ENCODE measurements at regions not wholly inside any gene's neighbourhood (a gene's known extent, or its start where the extent isn't known, plus 50 kb on each side); places are given as distances from the start of the nearest gene placed in this dataset.

DNA sequence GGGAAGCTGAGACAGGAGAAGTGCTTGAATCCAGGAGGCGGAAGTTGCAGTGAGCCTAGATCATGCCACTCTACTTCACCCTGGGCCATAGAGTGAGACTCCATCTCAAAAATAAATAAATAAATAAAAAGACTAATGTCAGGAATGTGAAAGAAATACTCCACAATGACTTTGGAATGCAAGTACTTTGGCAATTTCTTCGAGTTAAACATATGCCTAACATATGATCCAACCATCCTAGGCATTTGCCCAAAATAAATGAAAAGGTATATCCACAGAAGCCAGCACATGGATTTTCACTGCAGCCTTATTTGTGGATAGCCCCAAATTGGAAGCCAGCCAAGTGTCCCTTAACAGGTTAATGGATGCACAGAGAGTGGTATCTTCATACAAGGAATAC lies 357.9 kb upstream of the TMEM132C start:
- no peak for DNase-seq

DNA sequence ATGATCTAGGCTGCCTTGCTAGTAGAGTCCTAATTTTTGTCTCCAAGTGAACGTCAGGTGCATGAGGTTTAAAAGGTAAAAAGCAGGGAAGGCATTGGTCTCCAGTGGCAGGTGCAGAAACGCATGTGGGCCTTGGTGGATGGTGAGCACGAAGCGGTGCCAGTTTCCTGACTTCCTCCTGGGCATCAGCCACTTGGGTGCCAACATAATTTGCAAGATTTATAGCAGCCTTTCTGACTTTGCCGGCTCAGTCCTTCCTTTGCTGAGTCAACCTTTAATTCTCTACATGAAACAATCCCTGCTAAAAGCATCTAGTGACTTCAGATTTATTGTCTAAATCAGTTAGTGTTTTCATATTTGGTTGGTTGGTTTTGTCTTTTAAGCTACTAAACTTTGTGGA lies 355.7 kb upstream of the TMEM132C start:
- DNase-seq, result no peak

DNA sequence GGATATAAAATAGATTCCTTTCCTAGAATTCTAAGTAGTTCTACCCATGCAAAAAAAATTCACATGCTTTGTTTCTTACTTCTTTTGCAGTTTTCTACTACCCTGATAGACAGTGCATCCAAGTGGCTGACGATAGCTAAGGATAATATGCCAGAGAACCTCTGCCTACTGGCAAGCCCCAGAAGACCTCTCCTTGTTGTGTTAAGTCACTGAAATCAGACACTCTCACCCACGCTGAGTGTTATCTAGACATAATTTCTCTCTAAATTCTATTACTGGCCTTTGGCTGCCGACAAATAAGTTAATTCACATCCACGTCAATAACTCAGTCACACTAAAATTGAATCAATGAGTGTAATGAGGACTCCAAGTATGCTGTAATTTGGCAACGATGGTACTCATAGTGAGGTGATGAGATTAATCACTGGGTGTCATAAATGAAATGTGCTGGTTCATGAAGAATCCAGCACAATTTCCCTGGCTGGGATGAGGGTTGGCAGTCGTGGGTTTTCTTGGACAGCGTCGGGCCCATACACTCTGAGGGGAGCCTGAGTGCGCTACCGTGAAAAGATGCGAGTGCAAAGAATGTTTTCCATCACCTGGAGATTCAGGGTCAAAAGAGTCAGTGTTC lies 354.8 kb upstream of the TMEM132C start:
- DNase-seq, result no peak

DNA sequence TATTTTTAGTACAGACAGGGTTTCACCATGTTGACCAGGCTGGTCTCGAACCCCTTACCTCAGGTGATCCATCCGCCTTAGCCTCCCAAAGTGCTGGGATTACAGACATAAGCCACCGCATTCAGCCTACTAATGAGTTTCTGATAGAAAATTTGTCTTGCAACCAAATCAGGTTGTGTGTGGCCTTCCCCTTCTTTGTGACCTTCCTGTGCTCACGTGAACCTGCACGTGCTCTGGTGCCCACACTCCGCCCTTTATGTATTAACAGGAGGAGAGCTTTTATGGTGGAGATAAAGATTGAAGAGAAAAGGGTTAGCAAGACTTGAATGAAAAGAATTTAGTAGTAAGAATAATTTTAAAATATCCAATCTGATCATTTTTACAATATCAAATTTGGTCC lies 343.5 kb upstream of the TMEM132C start:
- no peak for DNase-seq

DNA sequence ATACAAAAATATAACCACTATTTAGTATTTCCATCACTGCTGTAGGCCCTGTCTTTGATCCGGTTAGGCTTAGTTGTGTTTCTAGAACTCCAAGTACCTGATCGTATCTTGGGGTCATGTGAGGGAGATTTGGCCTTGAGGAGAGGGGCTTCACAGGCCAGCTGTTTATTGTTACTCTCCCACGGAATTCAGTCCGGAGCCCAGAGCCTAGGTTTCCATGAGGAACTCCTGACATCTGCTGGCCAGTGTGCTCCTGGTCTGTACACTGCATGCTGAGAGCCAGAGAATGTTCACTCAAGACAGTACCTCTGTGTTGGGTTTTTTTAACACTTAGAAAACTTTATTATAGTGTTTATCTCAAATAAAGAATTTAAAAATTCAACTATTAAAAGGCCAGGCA lies 341.0 kb upstream of the TMEM132C start:
- no peak for DNase-seq

DNA sequence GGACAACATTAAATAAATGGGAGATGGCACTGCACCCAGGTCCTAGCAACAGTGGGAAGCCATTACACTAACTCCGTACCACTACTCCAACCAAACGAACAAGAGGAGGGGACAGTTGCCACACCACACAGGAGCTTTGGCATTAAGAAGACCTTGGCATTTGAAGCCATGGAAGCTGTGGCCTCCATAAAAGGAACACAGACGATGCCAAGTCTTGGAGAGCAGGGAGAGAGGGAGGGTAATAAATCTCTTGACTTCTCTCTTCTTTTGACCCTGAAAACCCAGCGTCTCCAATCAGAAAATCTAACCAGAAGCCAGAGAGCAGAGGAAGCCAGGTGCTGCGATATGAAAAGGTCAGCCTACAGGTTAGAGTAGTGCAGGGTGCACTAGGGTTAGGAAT lies 338.8 kb upstream of the TMEM132C start:
- no peak for DNase-seq

DNA sequence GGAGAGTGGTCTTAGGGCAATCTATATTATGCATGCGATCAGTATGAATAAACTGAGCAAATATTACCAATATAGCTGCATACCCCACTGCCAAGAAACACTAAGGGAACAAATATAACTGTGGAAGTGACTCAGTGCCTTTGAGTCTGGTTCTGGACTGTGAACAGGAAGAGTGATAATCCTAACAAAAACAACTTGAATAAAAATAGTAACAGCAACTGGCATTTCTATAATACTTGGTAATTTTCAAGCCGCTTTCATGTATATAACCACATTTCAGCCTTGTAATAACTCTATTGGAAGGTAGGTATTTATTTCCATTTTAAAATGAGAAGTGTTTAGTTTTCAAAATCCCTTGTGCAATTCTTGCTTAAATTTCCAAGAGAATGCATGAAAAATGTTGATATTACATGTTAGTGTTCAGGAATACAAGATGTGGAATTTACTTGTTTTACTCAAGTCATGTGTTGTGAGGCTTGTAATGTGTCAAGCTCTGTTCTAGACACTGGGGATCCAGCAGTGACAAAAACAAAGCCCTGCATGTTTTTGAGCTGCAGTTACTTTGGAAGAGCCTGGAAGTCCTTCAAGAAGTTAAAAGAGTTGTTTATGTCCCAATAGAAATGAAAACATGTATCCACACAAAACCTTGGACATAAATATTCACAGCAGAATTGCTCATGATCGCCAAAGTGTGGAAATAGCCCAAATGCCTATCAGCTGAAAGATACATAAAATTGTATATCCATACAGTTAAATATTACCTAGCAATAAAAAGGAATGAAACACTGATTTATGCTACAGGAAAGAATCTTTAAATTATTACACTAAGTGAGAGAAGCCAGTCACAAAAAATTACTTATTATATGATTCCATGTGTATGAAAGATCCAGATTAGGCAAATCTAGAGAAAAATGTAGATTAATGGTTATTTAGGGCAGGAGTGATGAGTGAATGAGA lies 338.1 kb upstream of the TMEM132C start:
- DNase-seq, result no peak

DNA sequence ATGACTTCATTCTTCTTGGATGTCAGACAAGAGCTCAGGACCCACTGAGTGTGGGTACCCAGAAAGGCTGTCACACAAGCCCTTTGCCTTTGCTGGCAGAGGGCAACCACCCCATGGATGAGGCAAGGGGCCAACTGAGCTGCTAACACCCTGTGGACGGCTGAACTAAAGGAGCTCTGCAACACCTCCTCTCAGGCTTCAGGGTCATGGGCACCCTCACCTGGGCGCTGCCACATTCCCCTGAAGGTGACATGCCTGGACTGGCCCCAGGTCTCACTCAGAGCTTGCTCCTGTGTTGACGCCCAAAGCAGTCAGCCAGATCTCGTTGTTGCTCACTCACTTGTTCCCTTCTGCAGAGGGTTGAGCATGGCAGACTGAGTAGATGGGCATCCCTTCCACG lies 336.8 kb upstream of the TMEM132C start:
- DNase-seq, result no peak

DNA sequence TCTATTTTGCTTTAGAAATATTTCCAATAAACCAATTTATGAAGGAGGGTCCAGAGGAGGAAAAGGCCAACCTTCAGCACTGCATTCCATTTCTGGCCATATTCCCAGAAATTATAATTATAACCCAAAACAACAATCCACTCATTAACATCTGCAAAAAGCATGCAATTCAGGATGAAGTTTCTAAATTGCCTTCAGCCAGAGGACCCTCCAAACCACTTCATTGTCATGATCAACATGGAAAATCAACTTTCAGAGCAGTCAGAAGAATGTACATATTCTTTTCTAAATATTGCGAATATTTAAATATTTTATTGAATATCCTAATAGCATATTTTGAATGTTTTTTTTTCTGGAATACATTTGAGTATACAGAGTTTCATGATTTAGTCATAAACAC lies 332.6 kb upstream of the TMEM132C start:
- DNase-seq, result no peak

DNA sequence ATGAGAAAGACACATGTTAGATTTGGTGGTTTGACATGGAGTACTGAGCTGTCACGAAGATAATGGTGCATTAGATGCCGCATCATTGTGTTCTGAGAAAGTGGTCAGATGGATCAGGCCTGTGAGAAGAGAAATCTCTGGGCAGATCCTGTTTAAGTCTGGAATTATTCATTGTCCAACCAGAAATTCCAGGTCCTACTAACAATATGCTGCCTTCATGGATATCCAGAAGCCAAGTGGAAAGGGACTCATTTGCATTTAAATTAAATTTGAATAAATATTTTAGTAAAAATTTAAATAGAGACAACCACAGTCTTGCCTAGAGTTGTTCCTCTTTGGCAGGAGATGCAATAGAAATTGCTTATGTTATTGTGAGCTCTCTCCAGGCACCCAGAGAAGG lies 330.5 kb upstream of the TMEM132C start:
- DNase-seq, result no peak

DNA sequence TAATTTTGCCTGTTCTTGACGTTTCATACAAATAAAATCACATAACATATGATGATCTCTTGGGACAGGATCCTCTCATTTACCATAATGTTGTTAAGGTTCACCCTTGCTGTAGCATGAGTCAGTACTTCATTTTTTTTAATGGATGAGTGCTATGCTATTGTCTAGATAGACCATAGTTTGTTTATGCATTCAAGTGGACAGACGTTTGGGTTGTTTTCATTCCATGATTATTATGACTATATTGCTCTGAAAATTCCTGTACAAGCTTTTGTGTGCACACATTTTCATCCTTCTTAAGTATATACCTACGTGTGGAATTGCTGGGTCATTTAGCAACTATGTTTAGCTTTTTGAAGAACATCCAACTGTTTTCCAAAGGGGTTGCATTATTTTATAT lies 325.6 kb upstream of the TMEM132C start:
- no peak for DNase-seq

DNA sequence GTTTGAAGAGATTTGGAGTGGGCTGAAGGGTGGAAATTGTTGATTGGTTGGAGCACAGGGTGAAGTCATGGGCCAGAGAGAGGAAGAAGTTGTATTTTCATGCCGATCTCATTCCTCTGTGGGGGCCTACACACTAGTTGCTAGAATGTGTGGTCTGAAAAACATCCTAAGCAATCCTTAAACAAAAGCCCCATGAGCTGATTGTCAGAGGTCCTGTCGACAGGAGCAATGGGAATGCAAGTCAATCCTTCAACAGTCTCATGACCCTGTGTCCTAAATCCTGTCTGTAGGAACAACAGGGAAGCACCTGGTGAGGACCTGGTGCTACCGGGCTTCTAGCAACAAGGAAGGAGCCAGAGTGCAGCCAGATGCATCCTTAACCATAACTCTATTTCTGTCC lies 324.0 kb upstream of the TMEM132C start:
- no peak for DNase-seq

DNA sequence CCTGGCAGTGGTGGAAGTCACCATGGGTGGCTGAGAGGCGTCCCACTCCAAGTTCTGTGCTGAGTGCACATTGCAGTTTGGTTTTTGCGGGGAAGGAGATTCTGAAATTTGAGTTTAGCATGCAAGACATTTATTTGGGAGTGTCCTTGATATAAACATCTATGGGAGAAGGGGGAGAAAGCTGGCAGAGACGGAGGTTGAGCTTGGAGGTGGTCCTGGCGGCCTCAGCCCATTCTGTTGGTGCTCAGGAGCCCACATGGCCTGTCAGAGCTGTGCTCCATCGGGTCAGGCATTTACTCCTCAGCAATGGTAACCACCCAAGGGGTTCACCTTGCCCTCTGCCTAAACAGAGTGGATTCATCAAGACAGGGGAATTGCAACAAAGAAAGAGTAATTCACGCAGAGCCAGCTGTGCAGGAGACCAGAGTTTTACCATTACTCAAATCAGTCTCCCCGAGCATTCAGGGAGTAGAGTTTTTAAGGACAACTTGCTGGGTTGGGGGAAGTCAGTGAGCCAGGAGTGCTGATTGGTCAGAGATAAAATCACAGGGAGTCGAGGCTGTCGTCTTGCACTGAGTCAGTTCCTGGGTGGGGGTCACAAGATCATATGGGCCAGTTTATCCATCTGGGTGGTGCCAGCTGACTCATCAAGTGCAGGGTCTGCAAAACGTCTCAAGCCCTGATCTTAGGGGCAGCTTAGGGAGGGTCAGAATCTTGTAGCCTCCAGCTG lies 323.3 kb upstream of the TMEM132C start:
- DNase-seq, result no peak

DNA sequence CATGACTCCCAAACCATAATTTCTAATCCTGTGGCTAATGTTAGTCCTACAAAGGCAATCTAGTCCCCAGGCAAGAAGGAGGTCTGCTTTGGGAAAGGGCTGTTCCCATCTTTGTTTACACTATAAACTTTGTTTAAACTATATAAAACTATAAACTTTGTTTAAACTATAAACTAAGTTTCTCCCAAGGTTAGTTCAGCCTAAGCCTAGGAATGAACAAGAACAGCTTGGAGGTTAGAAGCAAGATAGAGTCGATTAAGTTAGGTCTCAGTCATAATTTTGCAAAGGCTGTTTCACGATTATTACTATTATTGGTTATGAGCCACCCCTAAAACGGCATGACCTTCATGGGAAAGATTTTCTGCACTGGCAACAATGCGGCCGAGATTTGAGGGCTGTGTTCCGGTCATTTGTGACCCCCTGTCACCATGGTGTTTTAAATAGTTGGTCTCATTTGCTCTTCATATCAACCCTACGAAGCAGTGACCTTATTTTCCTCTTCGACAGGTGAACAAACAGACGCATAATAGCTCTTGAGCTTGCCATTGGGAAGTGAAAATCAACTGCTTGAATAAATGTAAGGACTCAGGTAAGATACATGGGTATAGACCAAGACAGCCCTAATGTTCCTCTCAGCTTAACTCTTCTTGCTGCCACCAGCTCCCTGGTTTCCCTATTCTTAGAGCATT lies 322.6 kb upstream of the TMEM132C start:
- DNase-seq, result no peak

DNA sequence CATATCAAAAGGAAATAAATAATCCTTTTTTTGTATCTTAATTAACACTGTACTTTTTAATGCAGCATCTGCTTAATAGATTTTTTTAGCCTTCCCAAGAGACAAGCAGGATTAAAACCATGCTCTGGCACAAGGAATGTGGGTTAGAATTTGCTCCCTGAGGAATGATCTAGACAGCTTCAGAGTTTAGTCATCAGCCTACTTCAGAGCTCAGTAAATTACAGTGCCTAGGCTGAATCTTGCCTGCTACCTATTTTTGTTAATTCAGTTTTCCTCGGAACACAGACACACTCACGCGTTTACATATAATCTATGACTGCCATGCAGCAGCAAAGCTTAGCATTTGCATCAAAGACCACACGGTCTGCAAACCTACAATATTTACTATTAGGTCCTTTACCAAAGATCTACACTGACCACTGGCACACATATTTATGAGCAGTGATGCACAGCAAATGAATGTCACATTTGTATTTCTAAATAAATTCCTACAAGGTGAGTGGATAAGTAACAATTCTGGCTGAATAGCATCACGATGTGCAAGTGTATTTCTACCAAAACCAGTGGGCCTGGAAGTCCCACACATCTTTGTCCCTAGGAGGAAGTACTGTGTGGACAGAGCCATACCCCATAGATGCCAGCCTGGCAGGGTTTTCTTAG lies 309.8 kb upstream of the TMEM132C start:
- DNase-seq, result no peak

DNA sequence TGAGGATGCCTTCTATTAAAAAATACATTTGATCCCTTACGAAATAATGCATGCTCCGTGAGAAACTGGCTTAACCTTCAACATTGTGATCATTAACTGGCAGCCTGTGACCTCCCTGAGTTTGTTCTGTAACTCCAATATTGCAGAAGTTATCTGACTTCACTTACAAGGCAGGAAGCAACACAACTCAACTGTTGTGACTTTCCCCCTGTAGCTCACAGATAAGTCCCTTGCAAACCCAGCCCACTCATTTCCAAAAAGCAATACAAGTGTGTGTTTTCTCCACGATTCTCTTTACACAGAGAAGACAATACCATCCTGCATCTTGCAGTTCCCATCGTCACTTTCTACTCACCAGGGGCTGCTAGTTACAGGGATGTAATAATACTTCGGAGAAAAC lies 304.7 kb upstream of the TMEM132C start:
- no peak for DNase-seq

DNA sequence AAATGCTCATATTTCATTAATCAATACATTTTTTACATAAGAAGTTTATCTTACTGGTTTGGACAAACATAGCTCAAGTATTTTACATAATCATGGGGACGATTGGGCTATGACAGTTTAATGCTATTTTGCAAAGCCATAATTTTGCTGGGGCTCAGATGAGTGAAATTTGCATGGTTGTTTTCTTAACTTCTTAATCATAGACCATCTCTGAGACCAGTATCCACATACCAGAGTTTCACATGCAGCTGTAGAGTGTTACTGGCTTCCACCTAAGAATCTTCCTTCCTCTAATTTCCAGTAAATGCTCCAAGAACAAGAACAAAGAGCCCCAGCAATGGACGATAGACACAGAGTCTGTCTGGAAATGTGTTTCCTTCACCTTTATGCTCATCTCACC lies 303.0 kb upstream of the TMEM132C start:
- DNase-seq, result no peak

DNA sequence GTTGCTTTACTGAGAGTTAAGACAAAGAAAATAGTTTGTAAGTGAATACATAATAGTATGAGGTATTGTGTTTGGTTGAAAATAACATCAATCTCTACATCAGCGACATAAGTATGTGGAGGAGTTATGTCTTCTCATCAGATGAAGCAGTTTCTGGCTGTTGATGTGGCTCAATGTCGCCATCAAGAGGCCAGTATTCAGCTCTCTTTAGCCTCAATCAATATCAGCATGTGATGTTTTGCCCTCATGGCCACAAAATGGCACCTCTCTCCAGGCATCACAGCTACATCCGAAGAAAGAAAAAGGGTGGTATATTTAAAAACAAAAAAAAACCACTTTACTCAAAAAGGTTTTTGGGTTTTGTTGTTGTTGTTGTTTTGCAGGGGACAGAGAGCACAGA lies 302.3 kb upstream of the TMEM132C start:
- DNase-seq, result no peak

DNA sequence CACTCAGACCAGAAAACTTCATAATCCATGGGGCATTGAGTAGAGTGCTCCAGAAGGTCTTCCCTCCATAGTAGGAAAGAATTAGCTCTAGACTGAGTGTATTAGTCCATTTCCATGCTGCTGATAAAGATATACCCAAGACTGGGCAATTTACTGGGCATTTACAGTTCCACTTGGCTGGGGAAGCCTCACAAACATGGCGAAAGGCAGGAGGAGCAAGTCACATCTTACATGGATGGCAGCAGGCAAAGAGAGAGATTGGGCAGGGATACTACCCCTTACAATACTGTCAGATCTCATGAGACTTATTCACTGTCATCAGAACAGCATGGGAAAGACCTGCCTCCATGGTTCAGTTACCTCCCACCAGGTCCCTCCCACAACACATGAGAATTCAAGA lies 300.6 kb upstream of the TMEM132C start:
- DNase-seq, result no peak

DNA sequence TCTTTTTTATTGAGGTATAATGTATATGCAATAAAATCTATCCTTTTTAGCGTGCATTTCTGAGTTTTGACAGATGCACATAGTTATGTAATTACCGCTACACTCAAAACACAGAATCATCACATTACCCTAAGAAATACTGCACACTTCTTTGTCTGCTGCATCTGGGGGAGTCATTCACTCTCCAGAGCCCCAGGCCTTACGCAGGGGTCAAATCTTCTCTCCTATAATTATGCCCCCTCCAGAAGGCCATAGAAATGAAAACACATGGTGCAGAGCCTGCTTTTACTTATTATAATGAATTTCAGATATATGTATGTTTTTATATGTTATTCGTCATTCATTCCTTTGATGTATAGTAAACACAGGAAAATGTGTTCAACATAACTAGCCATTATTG lies 296.5 kb upstream of the TMEM132C start:
- DNase-seq, result no peak

DNA sequence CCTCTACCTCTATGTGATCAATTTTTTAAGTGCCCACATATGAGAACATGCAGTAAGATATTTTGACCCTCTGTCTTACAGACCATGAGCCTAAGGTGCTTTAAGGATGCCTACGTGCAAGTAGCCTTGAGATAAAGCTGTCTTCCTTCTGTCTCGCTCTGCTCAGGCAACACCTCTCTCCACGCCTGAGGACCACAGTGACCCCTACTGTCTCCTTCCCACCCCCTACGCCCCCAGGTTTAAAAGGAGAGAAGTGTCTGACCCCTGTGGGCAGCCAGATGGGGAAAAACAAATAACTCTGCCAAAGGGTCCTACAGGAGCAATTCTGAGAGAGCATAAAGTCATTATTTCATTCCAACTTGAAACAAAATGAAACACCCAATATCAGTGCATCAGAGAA lies 286.4 kb upstream of the TMEM132C start:
- no peak for DNase-seq

DNA sequence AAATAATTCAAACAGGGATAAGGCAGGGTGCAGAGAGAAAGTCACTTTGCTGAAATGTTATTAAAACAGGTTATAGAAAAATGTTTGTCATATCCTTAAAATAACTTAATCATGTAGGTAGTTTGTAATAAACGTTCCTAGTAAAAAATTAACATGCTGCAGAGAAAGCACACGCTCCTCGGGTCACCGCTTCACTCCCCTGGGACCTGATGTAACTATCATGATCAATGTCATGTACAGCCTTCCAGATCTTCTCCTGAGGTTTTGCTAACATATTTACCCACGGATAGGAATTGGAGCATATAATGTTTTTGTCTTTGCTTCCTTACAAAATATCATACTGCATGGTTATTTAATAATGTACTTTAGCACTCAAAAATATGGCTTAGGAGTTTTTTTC lies 285.1 kb upstream of the TMEM132C start:
- DNase-seq, result no peak
